ENCODE measurements at regions not wholly inside any gene's neighbourhood (a gene's known extent, or its start where the extent isn't known, plus 50 kb on each side); places are given as distances from the start of the nearest gene placed in this dataset.
A peak's percentile ranks its signal among the peaks of the same experiment; 100 is the strongest.
"Not testable (repeated sequence)": the region's sequence is repeated elsewhere in the genome, so short reads cannot be mapped to it uniquely, and the experiment has no call there.

DNA sequence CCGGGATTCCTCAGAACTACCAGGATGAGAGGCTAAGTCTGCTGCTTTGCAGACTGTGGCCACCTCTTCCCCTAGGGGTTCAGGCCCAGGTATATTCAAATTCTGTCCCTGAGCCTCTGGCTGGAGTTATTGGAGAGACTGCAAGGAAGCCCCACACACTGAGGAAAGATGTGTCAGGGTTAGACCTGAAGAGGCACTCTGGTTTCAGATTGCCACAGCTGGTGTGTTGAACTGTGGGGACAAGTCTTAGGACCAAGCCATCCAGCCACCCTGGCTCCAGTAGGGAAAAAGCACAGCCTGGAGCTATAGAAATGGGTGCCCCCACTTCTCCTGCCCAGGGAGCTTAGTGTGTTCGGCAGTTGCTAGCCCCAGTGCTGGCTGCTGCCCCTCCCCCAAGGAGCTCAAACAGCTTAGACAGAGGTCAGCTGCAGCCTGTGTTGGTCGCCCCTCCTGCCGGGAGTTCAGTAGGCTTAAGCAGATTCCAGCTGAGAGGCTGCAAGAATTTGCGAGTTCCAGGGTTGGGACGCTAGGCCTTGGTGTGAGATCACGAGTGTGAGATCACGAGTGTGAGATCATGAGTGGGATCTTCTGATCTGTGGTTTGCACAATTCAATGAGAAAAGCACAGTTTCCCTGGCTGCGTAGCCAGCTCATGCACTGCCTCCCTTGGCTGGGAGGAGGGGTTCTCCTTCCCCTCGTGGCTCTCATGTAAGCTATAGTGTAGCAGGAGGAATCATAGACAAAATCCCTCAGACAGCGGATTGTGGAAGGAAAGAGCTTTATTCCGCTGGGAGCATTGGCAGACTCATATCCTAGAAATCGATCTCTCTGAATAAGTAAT is 552.1 kb upstream of the CHORDC1 start:
- no peak for DNase-seq (ENCODE audit: low read depth)

DNA sequence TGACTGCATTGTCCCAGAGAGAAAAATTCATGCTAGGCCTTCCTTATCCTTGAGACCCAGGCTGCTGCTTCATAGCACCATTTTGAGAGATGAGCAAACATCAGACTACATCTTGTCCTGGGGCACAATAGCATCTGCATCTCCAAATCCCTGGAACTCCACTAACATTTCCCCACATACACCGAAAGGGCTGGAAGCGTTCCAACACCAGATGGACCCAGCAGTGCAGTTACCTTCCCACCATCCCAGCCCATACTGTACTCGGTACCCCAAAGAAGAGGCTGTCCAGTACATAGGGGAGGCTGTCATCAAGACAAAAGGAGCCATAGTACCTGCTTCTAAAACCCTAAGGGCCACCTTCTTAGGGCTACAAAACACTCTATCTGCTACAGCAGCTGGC is 547.2 kb upstream of the CHORDC1 start:
- DNase-seq (ENCODE audit: low read depth) = no peak

DNA sequence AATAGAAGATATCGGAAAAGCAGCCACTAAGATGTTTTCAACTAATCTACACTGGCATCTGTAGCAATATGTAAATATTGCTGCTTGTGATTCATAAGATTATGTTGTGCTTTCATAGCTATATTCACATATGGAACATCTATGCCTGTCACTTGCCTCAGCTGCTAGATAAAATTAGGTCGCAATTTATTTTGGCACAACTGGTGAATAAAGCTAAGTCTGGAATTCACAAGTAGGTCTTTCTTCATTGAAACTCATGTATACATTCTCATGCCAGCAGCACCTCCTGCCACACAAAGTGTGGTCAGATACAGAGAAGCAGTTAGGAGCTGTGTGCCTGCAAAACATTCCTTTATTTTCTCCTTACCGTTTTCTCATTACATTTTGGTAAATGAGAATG is 543.3 kb upstream of the CHORDC1 start:
- DNase-seq (ENCODE audit: low read depth) = no peak

DNA sequence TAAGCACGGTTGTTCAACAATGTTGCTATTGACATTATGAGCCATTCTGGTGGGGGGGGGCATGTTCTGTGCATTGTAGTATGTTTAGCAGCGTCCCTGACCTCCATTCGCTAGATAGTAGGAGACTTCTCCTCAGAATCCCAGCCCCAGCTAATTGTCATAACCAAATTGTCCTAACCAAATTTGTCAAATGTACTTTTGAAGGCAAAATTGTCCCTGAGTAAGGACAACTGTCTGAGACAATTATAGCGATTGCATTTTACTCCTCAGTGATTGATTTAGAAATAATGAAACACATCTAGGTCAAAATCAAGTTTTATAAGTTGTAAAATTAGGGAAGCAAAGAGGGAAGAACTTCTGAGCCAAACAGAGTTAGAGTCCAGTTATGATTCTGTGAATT is 541.8 kb upstream of the CHORDC1 start:
- no peak for DNase-seq (ENCODE audit: low read depth)

DNA sequence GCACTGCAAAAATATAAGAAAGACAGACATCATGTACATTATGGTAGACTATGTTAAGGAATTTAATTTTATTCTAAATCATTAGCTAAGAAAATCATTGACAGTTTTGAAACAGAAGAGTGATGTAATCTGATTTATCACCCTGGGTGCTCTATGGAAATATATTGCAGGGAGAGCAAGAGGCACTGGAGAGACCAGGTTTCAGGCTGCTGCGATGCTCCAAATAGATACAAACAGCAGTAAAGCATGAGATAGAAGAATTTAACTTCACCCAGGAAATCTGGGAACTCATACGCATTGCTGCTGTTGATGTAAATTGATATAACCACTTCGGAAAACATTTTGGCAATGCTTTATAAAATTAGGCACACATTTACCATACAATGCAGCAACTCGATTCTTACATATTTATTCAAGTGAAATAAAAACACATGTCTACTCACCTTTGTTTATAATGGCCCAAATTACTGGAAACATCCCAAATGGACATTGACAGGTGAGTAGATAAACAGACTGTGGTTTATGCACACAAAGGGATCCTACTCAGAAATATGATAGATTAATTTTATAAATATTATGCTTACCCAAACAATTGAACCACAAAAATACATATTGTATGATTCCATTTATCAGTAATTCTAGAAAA is 535.1 kb upstream of the CHORDC1 start:
- DNase-seq (ENCODE audit: low read depth) = no peak

DNA sequence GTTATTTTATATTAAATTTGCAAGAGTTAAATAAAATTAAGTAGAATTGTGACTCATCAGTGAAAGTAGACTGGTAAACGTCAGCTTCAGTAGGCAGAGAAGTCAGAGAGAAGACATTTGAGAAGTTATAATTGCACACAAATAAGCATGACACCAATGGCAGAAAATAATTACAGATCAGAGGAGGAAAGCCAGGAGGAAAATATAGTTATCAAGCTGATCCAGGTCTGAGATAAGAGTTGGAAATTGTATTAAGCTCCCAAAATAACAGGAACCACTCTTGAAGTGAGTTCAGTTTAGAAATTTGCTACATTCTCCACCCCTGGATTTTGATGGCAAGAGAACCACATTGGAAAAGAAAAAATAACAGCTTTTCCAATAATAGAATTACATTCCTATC is 533.8 kb upstream of the CHORDC1 start:
- no peak for DNase-seq (ENCODE audit: low read depth)

DNA sequence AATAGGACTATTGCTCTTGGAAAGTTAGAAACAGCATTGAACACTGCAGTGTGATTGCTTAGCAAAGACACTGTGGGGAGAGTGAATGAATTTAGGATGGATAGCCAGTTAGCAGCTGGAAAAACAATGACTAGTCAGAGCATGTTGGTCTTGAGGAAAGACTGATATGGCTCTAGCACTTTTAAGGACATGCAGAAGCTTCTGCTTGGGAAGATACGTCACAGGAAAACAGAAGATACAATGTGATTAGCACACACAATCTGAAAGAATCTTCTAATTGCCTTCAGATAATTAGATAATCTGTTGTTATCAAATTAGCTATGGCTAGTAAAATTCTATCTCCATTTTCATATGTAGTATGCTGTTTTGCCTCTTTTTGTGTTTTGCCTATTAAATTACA is 530.7 kb upstream of the CHORDC1 start:
- no peak for DNase-seq (ENCODE audit: low read depth)

DNA sequence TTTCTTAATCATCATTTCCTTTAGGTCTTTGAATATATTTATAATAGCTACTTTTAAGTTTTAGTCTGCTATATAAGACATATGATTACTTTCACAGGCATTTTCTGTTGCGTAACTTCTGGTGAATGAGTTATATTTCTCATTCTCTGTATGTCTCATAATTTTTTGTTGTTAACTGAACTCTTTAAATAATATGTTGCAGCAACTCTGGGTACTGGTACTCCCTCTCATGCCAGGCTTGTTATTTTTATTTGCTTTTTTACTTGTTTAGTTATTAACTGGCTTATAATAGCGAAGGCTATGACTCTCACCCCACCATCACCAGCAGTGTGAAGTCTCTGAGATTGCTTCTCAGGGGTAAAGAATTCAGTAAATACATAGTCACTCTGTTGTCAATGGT is 524.2 kb upstream of the CHORDC1 start:
- no peak for DNase-seq (ENCODE audit: low read depth)

DNA sequence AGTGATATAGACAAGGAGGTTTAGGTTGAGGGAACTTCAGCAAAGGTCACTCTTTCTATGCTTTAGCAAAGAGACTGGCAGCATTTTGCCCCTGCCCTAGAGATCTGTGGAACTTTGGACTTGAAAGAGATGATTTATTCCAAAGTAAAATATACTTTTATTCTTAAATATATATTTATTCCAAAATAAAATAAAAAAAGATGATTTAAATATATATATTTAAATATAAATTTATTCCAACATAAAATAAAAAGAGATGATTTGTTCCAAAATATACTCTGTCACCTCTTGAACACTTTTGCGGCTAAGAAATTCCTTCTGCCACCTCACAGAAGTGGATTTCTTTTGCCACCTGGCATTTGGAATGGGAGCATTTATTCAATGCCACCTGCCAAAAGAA is 521.3 kb upstream of the CHORDC1 start:
- DNase-seq (ENCODE audit: low read depth) = no peak

DNA sequence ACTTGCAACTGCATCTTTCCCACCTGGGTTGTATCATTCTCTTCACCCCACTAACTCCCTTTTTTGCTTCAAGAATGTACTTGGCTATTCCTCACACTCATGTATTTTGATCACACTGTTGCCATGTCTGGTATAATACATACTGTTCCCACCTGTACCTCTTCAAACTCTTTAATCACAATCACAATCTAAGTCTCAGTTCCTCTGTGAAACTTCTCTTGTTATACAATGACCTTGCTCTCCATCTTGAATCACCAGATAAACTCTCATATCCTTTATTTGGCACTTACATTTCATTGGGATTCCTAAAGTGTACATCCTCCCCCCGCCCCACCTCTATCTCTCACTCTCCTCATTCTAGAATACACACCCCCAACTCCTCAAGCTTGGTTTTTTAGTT is 516.0 kb upstream of the CHORDC1 start:
- DNase-seq (ENCODE audit: low read depth) = no peak

DNA sequence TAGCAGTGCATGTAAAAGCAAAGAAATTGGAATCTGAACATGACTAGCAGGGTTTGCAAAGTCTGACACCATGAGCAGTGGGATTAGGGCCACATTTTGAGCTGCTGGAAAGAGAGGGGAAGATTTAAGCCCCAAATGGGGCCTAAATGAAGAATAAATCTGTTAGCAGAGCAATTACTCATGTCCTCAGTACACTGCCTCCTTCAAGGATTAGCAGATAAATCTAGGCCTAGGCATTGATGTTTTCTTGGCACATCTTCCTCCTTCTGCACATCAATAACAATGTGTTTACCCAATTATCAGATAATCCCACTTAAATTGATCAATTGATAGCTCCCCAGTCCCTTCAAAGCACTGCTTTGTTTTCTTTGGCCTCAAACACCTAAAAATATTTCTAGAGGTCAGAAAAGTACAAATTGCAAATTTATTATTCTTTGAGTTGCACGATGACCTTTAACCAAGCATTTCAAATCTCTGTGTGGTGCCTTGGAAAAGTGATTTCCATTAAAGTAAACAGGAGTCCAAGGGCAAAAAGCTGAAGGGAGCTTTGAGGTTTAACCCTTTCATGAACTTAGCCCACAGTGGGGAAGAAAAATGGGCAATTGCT is 514.7 kb upstream of the CHORDC1 start:
- DNase-seq (ENCODE audit: low read depth) = no peak

DNA sequence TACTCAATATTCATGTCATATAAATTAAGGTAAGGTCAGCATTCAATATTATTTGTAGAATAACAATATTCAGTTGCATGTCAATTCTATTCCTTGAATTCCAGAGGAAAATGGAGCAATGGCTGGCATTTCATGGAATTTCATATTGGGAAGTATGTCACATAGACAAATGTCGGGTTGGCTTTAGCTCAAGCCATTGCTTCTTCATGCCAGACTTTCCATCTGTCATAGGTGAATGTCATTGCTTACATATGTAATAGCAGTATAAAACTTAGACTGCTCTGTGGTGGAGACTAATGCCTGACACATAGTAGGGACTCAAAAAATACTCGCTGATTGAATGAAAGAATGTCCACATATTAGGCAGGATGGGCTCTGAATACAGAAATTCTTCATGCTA is 509.6 kb upstream of the CHORDC1 start:
- DNase-seq (ENCODE audit: low read depth) = no peak

DNA sequence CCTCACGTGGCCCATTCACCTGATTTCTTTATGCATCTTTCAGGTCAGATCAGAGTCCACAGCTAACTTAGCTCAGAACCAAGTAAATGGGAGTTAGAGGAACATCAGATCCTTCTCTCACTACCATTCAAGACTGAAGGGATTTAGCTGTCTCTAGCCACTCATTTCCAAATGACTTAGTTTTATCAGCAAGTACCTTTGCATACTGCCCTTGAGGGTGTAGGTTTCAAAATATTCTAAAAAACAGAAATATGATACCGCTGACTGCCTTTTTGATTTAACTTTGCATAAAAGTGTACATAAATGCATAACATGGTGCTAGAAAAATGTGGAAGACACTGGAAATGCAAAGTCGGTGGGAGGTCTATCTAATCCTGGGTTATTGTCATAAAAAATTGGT is 500.6 kb upstream of the CHORDC1 start:
- no peak for DNase-seq (ENCODE audit: low read depth)

DNA sequence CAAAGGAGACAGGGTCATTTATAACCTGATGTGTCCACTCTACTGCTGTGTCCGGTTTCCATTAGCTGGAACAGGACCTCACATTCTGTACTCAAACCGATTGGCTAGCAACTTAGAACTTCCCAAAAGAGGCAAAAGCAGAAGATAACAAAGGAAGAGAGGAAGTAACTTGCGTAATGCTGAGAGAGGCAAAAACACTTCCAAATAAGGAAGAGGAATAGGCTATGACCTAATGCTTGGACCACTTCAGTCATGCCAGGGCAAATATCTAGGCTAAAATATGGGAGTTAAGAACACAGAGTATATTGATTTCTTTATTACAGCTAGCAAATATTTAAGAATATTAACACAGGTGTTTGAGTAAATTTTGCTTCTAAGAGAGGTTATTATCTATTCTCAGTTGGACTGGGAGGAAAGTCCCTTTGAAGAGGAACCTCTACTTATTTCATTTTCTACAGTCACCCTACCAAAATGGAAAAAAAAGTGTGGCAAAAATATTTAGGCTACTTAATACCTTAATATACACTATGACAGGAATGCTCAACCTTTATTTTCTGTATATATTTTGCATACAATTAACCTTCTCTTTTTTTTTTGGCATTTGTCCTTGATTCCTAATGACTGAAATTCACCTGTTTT is 499.8 kb upstream of the CHORDC1 start:
- DNase-seq (ENCODE audit: low read depth) = peak; percentile 1

DNA sequence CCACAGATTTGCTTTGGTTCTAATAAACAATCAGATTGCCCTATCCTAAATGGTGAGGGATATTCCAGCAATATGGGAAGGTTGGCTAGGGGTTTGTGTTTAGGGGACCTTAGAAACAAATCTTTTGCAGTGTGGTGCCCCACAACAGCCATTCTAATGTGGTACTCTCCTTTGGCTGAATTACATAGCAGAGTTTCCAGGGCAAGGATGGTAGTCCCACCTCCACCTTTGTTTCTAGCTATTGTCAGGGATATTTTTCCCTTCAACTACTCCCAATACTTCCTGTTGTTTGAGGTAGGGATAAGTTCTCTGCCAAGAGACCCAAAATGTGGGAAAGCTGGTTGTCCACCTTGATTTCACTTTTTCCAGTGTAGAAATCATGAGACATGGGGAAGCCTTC is 494.7 kb upstream of the CHORDC1 start:
- no peak for DNase-seq (ENCODE audit: low read depth)

DNA sequence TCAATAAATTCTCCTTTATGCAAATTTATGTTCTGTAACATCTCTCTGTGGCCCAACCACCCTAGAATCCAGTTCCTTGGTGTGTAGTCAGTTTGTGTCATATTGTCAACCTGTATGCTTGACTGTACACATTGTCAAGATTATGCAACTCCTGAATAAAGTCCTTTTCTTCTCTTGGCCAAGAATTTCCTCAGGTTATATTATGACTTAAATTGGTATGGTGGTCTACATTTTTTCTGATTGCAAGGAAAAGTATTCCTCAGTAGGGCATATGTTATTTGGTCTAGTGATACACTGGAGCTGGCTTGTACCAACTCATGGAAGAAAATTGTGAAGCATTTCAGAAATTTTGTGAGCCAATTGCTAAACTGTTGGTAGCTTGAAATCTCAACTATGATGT is 482.8 kb upstream of the CHORDC1 start:
- DNase-seq (ENCODE audit: low read depth) = no peak

DNA sequence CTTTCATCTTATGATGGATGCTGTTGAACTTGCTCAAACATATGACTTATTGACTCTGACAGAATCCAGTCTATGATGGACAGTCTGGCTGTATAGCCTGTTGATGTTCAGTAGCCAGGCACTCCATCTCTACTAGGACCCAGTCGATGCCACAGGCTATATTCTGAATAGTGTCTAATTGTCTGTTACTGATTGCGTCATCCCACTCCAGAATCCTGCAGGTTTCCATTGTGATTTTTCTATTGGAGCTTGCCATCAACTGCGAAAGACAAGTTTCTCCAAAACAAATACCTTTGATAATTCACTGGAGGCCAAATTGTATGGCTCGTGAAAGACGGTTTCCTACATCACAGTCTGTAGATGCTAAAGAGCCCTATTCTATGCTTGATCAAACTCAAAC is 481.7 kb upstream of the CHORDC1 start:
- DNase-seq (ENCODE audit: low read depth) = no peak

DNA sequence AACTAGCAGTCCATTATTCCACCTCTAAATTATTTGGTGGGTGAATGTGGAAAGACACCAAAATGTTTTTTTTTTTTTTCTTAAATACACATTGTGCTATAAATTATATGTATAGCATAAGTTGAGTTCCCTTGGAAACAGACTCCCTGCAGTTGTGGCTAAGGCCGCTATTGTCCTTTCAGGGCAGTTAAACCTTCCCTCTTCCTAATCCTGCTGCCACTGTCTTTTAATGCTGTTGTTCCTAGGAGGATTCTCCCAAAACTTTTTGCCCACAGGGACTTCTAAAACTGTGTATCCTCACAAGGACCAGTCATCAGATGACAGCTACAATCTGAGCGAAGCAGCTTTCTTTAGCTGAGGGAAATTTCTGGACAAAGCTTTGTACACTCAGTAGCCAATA is 478.9 kb upstream of the CHORDC1 start:
- no peak for DNase-seq (ENCODE audit: low read depth)

DNA sequence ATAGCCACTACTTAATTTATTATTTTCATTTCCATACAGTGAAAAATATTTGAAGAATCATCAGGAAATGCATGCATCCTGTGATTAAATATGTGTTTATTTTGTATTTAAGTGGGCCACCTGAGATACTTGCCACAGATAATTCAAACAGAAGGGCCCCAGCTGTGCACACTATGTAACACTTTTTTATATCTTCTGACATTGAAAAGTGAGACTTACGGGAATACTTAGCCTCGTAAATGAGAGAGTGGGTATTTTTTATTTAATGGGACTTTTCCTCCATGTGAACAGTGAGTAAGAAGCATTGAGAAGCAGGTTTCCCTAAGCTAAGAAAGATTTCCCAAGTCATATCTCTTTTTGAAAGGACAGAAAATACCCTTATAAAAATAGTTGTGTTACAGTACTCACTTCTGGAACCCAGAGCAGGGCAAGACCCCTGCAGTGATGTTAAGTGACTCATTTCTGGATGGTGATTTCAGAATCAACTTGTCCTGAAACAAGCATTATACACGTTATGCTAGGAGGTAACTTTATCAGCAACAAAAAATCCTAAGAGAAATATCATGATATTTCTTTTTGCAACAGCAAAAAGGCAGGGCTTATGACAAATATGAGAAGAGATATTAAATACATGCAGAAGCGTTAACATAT is 478.1 kb upstream of the CHORDC1 start:
- no peak for DNase-seq (ENCODE audit: low read depth)

DNA sequence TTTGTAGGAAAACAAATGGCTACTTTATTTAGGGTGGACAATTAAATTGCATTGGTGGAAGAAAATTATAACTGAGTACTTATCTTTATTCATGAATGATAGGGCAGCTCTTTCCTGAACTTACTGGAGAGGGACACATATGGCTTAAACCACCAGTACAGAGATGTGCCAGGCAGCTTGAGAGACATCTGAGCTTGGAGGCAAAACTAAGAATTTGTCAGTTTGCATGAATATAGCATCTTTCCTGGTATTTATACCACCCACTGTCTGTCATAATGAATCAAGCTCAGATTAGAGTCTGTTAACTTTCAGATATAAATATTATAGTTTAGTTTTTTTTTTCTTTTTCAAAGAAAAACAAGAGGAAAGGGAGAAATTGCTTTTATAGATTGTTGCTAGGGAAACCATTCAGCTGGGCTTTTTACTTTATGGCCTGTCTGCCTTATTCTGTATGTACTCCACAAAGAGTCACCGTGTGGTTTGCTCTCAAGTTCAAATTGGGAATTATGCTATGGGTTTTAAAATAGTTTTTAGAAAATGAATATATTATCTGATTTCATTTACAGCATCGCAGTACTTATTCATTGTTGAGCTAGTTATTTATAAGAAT is 477.0 kb upstream of the CHORDC1 start:
- no peak for DNase-seq (ENCODE audit: low read depth)

DNA sequence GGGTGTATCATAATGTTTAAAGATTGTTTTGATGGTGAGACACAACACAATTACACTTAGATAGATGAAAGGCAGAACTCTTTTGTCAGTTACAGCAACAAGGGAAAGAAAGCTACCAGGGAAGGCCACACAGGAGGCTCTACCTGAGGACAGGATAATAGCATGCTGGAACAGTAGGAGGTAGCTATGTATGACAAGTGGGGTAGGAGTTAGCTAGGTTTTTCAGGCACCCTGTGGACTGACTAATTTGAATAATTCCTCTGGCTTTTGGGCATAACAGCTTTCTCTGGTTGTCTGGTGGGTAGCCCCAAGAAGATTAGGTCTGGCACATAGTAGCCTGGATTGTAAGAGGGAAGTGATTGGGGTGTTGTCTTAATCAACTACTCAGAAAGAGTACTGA is 475.4 kb upstream of the CHORDC1 start:
- DNase-seq (ENCODE audit: low read depth) = no peak

DNA sequence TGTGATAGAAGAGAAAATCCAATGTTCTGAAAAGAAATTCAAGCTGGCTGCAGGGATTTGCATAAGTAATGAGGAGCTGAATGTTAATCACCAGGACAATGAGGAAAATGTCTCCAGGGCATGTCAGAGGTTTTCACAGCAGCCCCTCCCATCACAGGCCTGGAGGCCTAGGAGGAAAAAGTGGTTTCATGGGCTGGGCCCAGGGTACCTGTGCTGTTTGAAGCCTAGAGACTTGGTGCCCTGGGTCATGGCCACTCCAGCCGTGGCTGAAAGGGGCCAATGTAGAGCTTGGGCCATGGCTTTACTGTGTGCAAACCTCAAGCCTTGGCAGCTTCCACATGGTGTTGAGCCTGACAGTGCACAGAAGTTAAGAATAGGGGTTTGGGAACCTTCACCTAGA is 452.6 kb upstream of the CHORDC1 start:
- DNase-seq (ENCODE audit: low read depth) = not testable (repeated sequence)

All from RPMI7951 (cell line).